ENCODE measurements at regions not wholly inside any gene's neighbourhood (a gene's known extent, or its start where the extent isn't known, plus 50 kb on each side); places are given as distances from the start of the nearest gene placed in this dataset.

DNA sequence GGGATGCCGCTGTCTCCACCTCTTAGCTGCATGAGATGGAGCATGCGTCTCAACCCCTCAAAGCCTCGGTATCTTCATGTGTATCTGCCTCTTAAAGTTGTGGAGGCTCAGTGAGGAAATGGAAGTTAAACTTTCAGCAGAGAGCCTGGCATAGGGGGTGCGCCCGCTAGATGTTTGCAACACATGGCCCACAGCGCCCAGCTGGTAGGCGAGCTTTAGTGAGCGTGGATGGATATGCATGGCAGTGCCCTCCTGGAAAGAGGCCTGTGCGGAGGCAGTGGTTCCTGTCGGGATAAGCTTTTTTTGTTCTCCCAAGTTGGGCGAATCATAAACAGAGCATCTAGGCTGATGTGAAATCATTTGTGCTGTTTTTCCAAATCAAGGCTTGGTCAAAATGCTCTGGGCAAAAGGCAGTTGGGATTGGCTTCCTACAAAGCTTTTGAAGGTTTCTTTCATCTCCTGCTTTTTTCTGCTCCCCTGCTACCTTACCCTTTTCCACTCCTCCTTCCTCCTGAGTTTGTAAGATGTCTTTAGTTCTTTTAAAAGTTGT, 272.4 kb upstream of the TPM1 start:
- Histone ChIP-seq H3K27ac (no peak overlapping the region), H3K79me2 (no peaks in the 10 kb centered on the region), H3K27me3 (ENCODE audit: control insufficient read depth, insufficient read depth, low read length) (no peaks in the 10 kb centered on the region), H2AFZ (no peak overlapping the region), H3K36me3 (ENCODE audit: control insufficient read depth, insufficient read depth, low read length) (no peaks in the 10 kb centered on the region), H3K4me2 (ENCODE audit: low read length) (no peak overlapping the region), H3K4me1 (no peaks in the 10 kb centered on the region), H3K9ac (no peak overlapping the region), H3K4me3 (ENCODE audit: low read depth, low read length) (no peak overlapping the region), H3K9me3 (ENCODE audit: control insufficient read depth, low read length) (no peaks in the 10 kb centered on the region)
- TF ChIP-seq, protein P1, sequence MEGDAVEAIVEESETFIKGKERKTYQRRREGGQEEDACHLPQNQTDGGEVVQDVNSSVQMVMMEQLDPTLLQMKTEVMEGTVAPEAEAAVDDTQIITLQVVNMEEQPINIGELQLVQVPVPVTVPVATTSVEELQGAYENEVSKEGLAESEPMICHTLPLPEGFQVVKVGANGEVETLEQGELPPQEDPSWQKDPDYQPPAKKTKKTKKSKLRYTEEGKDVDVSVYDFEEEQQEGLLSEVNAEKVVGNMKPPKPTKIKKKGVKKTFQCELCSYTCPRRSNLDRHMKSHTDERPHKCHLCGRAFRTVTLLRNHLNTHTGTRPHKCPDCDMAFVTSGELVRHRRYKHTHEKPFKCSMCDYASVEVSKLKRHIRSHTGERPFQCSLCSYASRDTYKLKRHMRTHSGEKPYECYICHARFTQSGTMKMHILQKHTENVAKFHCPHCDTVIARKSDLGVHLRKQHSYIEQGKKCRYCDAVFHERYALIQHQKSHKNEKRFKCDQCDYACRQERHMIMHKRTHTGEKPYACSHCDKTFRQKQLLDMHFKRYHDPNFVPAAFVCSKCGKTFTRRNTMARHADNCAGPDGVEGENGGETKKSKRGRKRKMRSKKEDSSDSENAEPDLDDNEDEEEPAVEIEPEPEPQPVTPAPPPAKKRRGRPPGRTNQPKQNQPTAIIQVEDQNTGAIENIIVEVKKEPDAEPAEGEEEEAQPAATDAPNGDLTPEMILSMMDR (IDR thresholded peaks at IDR 0.05): no peak

DNA sequence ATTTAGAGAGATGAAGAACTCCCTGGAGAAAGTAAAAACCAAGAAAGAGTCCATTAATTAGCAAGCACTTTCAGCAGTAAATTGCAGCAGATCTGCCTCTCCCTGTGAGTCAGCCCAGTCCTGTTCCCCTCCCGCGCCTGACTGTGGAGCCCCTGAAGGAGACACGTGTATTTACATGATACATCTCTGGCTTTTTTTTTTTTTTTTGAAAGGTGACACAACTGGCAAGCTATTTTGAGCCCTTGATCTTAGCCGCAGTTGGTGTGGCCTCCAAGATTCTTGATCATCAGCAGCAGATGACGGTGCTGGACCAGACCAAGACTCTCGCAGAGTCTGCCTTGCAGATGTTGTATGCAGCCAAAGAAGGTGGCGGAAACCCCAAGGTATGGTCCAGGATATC, 271.8 kb upstream of the TPM1 start:
- no peaks in the 10 kb centered on the region for H3K27me3 ChIP-seq (ENCODE audit: control insufficient read depth, insufficient read depth, low read length)
- H3K4me3 ChIP-seq (ENCODE audit: low read depth, low read length): no peak overlapping the region
- H3K27ac ChIP-seq: no peak overlapping the region
- no peak overlapping the region for H3K9ac ChIP-seq
- H3K9me3 ChIP-seq (ENCODE audit: control insufficient read depth, low read length): no peaks in the 10 kb centered on the region
- no peaks in the 10 kb centered on the region for H3K79me2 ChIP-seq
- TF ChIP-seq, protein P1 (IDR thresholded peaks at IDR 0.05): no peak
- no peak overlapping the region for H3K4me2 ChIP-seq (ENCODE audit: low read length)
- H2AFZ ChIP-seq: no peak overlapping the region
- no peaks in the 10 kb centered on the region for H3K36me3 ChIP-seq (ENCODE audit: control insufficient read depth, insufficient read depth, low read length)
- no peaks in the 10 kb centered on the region for H3K4me1 ChIP-seq

DNA sequence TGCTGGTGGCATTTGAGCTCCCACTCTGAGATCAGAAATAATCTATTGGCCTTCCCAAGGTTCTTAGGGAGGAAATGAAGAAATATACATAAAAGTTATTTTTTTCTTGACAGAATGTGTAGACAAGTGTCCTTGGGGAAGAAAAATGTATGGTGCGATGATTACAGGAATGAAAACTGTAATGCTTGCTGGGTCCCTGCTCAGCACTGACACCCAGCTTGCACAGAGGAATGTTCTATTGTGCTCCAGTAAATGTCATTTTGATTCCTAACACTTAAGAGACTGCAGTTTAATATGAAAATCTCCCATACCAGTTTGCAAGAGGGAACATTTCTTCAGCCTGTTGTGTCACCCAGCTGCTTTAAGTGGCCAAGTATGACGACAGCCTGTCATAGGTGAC, 271.3 kb upstream of the TPM1 start:
- Histone ChIP-seq H3K4me2 (ENCODE audit: low read length) (no peak overlapping the region), H3K4me1 (no peaks in the 10 kb centered on the region), H2AFZ (no peak overlapping the region), H3K79me2 (no peaks in the 10 kb centered on the region), H3K36me3 (ENCODE audit: control insufficient read depth, insufficient read depth, low read length) (no peaks in the 10 kb centered on the region), H3K9ac (no peak overlapping the region), H3K4me3 (ENCODE audit: low read depth, low read length) (no peak overlapping the region), H3K27ac (no peak overlapping the region), H3K27me3 (ENCODE audit: control insufficient read depth, insufficient read depth, low read length) (no peaks in the 10 kb centered on the region), H3K9me3 (ENCODE audit: control insufficient read depth, low read length) (no peaks in the 10 kb centered on the region)
- TF ChIP-seq, protein P1 (IDR thresholded peaks at IDR 0.05): no peak

DNA sequence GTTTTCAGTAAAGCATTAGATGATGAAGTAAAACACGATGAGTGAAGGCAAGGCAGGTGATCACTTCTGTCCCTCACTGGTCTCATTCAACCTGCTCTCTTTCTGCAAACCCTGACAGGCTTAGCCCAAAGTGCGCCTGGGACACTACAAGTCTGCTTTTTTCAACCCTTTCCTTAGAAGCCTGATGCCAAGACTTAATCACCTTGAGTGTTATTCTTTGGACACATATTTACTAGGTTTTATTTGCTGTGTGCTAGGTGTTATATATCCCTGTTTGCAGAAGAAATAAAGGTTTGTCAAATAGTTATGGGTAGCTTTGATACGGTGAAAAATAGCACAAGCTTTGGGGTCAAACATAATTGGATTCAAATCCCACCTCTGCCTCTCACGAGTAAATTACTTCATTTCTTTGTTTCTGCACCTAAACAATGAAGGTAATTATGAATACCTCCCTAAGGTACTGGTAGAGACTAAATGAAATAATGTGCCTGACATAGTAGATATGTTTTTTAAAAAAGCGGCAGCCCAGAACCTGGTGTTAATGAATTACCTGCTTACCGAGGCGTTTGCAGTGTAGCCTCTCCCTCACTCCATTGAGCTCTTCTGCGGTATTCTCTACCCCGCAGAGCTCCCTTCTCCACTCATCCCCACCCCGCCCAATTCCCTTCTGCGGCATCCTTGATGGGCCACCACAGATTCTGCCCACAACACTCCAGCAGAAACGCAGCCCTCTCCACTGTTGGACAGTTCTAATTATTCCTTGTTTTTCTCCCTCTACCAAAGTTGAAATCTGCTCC, 269.0 kb upstream of the TPM1 start:
- Histone ChIP-seq H2AFZ (no peak overlapping the region), H3K4me1 (no peaks in the 10 kb centered on the region), H3K9ac (no peak overlapping the region), H3K79me2 (no peaks in the 10 kb centered on the region), H3K4me3 (ENCODE audit: low read depth, low read length) (no peak overlapping the region), H3K27me3 (ENCODE audit: control insufficient read depth, insufficient read depth, low read length) (no peaks in the 10 kb centered on the region), H3K36me3 (ENCODE audit: control insufficient read depth, insufficient read depth, low read length) (no peaks in the 10 kb centered on the region), H3K4me2 (ENCODE audit: low read length) (no peak overlapping the region), H3K27ac (no peak overlapping the region), H3K9me3 (ENCODE audit: control insufficient read depth, low read length) (no peaks in the 10 kb centered on the region)
- TF ChIP-seq, protein P1 (IDR thresholded peaks at IDR 0.05): no peak

DNA sequence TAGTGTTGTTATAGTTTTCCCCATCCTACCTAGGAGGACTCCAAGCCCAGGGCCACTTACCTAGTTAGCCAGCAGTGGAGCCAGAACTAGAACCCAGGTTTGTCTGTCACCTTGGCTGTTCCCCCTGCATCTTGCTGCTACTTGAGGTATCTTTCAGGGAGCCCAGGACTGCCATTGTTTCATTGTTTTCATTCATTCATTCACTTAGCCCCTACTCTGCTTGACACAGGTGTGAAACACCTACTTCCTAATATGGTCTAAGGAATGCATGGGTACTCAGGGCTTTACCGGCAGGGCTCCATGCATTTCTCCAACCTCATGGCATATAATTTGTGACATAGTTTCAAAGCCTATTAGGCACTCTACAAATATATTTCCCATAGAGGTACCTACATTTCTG, 266.6 kb upstream of the TPM1 start:
- Histone ChIP-seq H3K36me3 (ENCODE audit: control insufficient read depth, insufficient read depth, low read length) (no peaks in the 10 kb centered on the region), H3K9me3 (ENCODE audit: control insufficient read depth, low read length) (no peaks in the 10 kb centered on the region), H3K4me3 (ENCODE audit: low read depth, low read length) (no peak overlapping the region), H3K27me3 (ENCODE audit: control insufficient read depth, insufficient read depth, low read length) (no peaks in the 10 kb centered on the region), H3K27ac (no peak overlapping the region), H3K9ac (no peak overlapping the region), H3K4me2 (ENCODE audit: low read length) (no peak overlapping the region), H3K79me2 (no peaks in the 10 kb centered on the region), H2AFZ (no peak overlapping the region), H3K4me1 (no peaks in the 10 kb centered on the region)
- TF ChIP-seq, protein P1 (IDR thresholded peaks at IDR 0.05): no peak
